ENCODE measurements at regions not wholly inside any gene's neighbourhood (a gene's known extent, or its start where the extent isn't known, plus 50 kb on each side); places are given as distances from the start of the nearest gene placed in this dataset.
"Not testable (repeated sequence)": the region's sequence is repeated elsewhere in the genome, so short reads cannot be mapped to it uniquely, and the experiment has no call there.

GRCh38 chr18:6495536-6495935 lies 80.8 kb upstream of the L3MBTL4 start:
- Mint-ChIP-seq H3K4me1 (no peaks in the 10 kb centered on the region), H3K4me3 (no peak overlapping the region), H3K27me3 (no peaks in the 10 kb centered on the region), H3K27ac (no peak overlapping the region), H3K36me3 (no peaks in the 10 kb centered on the region), H3K9me3 (no peaks in the 10 kb centered on the region)
- no peak for DNase-seq
- POLR2A ChIA-PET = no interaction called here
- ATAC-seq = no peak

GRCh38 chr18:6497543-6497942 lies 82.8 kb upstream of the L3MBTL4 start:
- no peak for ATAC-seq
- DNase-seq = no peak
- H3K4me3 Mint-ChIP-seq = no peak overlapping the region
- no peak overlapping the region for H3K27ac Mint-ChIP-seq
- H3K9me3 Mint-ChIP-seq = peaks cover 0 to 2% (median 0%) of the 10 kb centered on the region in 9 donors
- H3K4me1 Mint-ChIP-seq = no peaks in the 10 kb centered on the region
- no peaks in the 10 kb centered on the region for H3K36me3 Mint-ChIP-seq
- POLR2A ChIA-PET = no interaction called here
- H3K27me3 Mint-ChIP-seq = peaks cover 0 to 8% (median 5%) of the 10 kb centered on the region in 5 donors

GRCh38 chr18:6498289-6498856 lies 83.7 kb upstream of the L3MBTL4 start:
- Mint-ChIP-seq H3K9me3 (peaks cover 0 to 2% (median 0%) of the 10 kb centered on the region in 9 donors), H3K4me3 (no peak overlapping the region), H3K4me1 (no peaks in the 10 kb centered on the region), H3K36me3 (no peaks in the 10 kb centered on the region), H3K27ac (no peak overlapping the region), H3K27me3 (peaks cover 0 to 10% (median 5%) of the 10 kb centered on the region in 5 donors)
- POLR2A ChIA-PET = no interaction called here
- DNase-seq (no peak), ATAC-seq (no peak)

GRCh38 chr18:6504605-6505497 lies 90.1 kb upstream of the L3MBTL4 start:
- no peak for ATAC-seq
- DNase-seq = no peak
- H3K4me3 Mint-ChIP-seq = no peak overlapping the region
- H3K9me3 Mint-ChIP-seq = peaks cover 0 to 6% (median 0%) of the 10 kb centered on the region in 9 donors
- no peak overlapping the region for H3K27ac Mint-ChIP-seq
- H3K4me1 Mint-ChIP-seq = no peaks in the 10 kb centered on the region
- peaks cover 3 to 10% (median 5%) of the 10 kb centered on the region in 5 donors for H3K27me3 Mint-ChIP-seq
- no peaks in the 10 kb centered on the region for H3K36me3 Mint-ChIP-seq
- POLR2A ChIA-PET = no interaction called here

- ATAC-seq (no peak), DNase-seq (no peak)
- Mint-ChIP-seq H3K4me1 (no peaks in the 10 kb centered on the region), H3K27me3 (peaks cover 3 to 13% (median 5%) of the 10 kb centered on the region in 5 donors), H3K4me3 (no peak overlapping the region), H3K36me3 (peaks cover 0 to under 1% (median 0%) of the 10 kb centered on the region in 3 donors), H3K9me3 (peaks cover 0 to 6% (median 0%) of the 10 kb centered on the region in 9 donors), H3K27ac (no peak overlapping the region)
- POLR2A ChIA-PET = no interaction called here
These were observed 90.8 kb upstream of the L3MBTL4 start for GRCh38 chr18:6505498-6505875.

- Mint-ChIP-seq H3K4me3 (no peak overlapping the region), H3K27ac (no peak overlapping the region), H3K4me1 (no peaks in the 10 kb centered on the region), H3K27me3 (peaks cover 0 to 9% (median 2%) of the 10 kb centered on the region in 5 donors), H3K9me3 (peaks cover 0 to 8% (median 2%) of the 10 kb centered on the region in 9 donors), H3K36me3 (peaks cover 0 to 4% (median 0%) of the 10 kb centered on the region in 3 donors)
- ATAC-seq (no peak), DNase-seq (no peak)
- POLR2A ChIA-PET = no interaction called here
These were observed 94.7 kb upstream of the L3MBTL4 start for GRCh38 chr18:6509417-6509816.

- POLR2A ChIA-PET = no interaction called here
- no peak overlapping the region for H3K27ac Mint-ChIP-seq
- peaks cover 0 to 9% (median 2%) of the 10 kb centered on the region in 5 donors for H3K27me3 Mint-ChIP-seq
- no peak for DNase-seq
- H3K4me3 Mint-ChIP-seq = no peak overlapping the region
- peaks cover 0 to 4% (median 0%) of the 10 kb centered on the region in 3 donors for H3K36me3 Mint-ChIP-seq
- no peak for ATAC-seq
- no peaks in the 10 kb centered on the region for H3K4me1 Mint-ChIP-seq
- H3K9me3 Mint-ChIP-seq = peaks cover 0 to 8% (median 2%) of the 10 kb centered on the region in 9 donors
These were observed 95.1 kb upstream of the L3MBTL4 start for GRCh38 chr18:6509832-6510231.

GRCh38 chr18:6520901-6521300 lies 106.2 kb upstream of the L3MBTL4 start:
- DNase-seq (no peak), ATAC-seq (no peak)
- Mint-ChIP-seq H3K9me3 (peaks cover 10 to 36% (median 16%) of the 10 kb centered on the region in 9 donors), H3K36me3 (peaks cover 0 to 6% (median 0%) of the 10 kb centered on the region in 3 donors), H3K4me3 (no peak overlapping the region), H3K27ac (no peak overlapping the region), H3K27me3 (peaks cover 0 to 19% (median 8%) of the 10 kb centered on the region in 5 donors), H3K4me1 (no peaks in the 10 kb centered on the region)
- POLR2A ChIA-PET = no interaction called here

- DNase-seq (peak in 1 of 10 donors; percentile 3), ATAC-seq (no peak)
- Mint-ChIP-seq H3K27me3 (peaks cover 0 to 19% (median 8%) of the 10 kb centered on the region in 5 donors), H3K4me1 (no peaks in the 10 kb centered on the region), H3K4me3 (no peak overlapping the region), H3K36me3 (peaks cover 0 to 6% (median 0%) of the 10 kb centered on the region in 3 donors), H3K9me3 (peaks cover 8 to 28% (median 14%) of the 10 kb centered on the region in 9 donors), H3K27ac (no peak overlapping the region)
- POLR2A ChIA-PET = no interaction called here
These were observed 107.2 kb upstream of the L3MBTL4 start for GRCh38 chr18:6521803-6522418.

- DNase-seq = no peak
- H3K27ac Mint-ChIP-seq = no peak overlapping the region
- peaks cover 6 to 35% (median 10%) of the 10 kb centered on the region in 9 donors for H3K9me3 Mint-ChIP-seq
- H3K27me3 Mint-ChIP-seq = peaks cover 0 to 19% (median 8%) of the 10 kb centered on the region in 5 donors
- POLR2A ChIA-PET = no interaction called here
- ATAC-seq = no peak
- no peaks in the 10 kb centered on the region for H3K4me1 Mint-ChIP-seq
- no peak overlapping the region for H3K4me3 Mint-ChIP-seq
- H3K36me3 Mint-ChIP-seq = peaks cover 0 to 6% (median 0%) of the 10 kb centered on the region in 3 donors
These were observed 110.9 kb upstream of the L3MBTL4 start for GRCh38 chr18:6525604-6526003.

- ATAC-seq (no peak), DNase-seq (no peak)
- Mint-ChIP-seq H3K9me3 (peaks cover 0 to 13% (median 2%) of the 10 kb centered on the region in 9 donors), H3K27ac (no peak overlapping the region), H3K36me3 (peaks cover 0 to 1% (median 0%) of the 10 kb centered on the region in 3 donors), H3K4me1 (no peaks in the 10 kb centered on the region), H3K4me3 (no peak overlapping the region), H3K27me3 (peaks cover under 1 to 9% (median 3%) of the 10 kb centered on the region in 5 donors)
- POLR2A ChIA-PET = no interaction called here
These were observed 122.8 kb upstream of the L3MBTL4 start for GRCh38 chr18:6537475-6537874.

- POLR2A ChIA-PET, H3K27me3 Mint-ChIP-seq, H3K4me1 Mint-ChIP-seq, H3K4me3 Mint-ChIP-seq, H3K27ac Mint-ChIP-seq, DNase-seq, ATAC-seq, H3K36me3 Mint-ChIP-seq: not testable (repeated sequence)
- H3K9me3 Mint-ChIP-seq = peaks cover 0 to 13% (median 0%) of the 10 kb centered on the region in 9 donors
These were observed 126.5 kb upstream of the L3MBTL4 start for GRCh38 chr18:6541131-6541679.

- H3K36me3 Mint-ChIP-seq = no peaks in the 10 kb centered on the region
- no peaks in the 10 kb centered on the region for H3K4me1 Mint-ChIP-seq
These were observed 127.6 kb upstream of the L3MBTL4 start for GRCh38 chr18:6542296-6542695.

More at GRCh38 chr18:6542296-6542695, 127.6 kb upstream of the L3MBTL4 start:
- ATAC-seq = no peak
- H3K4me3 Mint-ChIP-seq = no peak overlapping the region
- no peak overlapping the region for H3K27ac Mint-ChIP-seq
- no peak for DNase-seq
- peaks cover 0 to 13% (median 0%) of the 10 kb centered on the region in 9 donors for H3K9me3 Mint-ChIP-seq
- POLR2A ChIA-PET = no interaction called here
- H3K27me3 Mint-ChIP-seq = peaks cover 0 to 9% (median 0%) of the 10 kb centered on the region in 5 donors
